GM12878 (cell line): ENCODE measurements at regions not wholly inside any gene's neighbourhood (a gene's known extent, or its start where the extent isn't known, plus 50 kb on each side); places are given as distances from the start of the nearest gene placed in this dataset.

Experiments
- ATAC-seq: fragments of 200-7000 bp; cut with Tn5 transposase; 3 replicates; pipeline ENCODE4 v1.9.1; 2020; ENCODE audit warnings: mild to moderate bottlenecking, moderate library complexity
- BruUV-seq: library from RNA; stranded (reverse); fragments of 400-500 nt; replicated peaks from 2 replicates; lab custom pipeline; 2021; lab: Mats Ljungman, UMichigan
- CTCF ChIA-PET: fragments of 300-600 bp; sonication (Branson Sonifier 250); formaldehyde crosslinking; extraction: SDS; loops from one replicate; lab custom pipeline; 2021; ENCODE audit warnings: inconsistent platforms; lab: Yijun Ruan, JAX
- POLR2A ChIA-PET: fragments of 350-600 bp; formaldehyde crosslinking; extraction: SDS; loops from one replicate; lab custom pipeline; 2021; ENCODE audit warnings: inconsistent platforms; lab: Charles Lee
- RAD21 ChIA-PET: fragments of 300-600 bp; sonication (Branson Sonifier 250); formaldehyde crosslinking; loops from one replicate; lab custom pipeline; 2023; ENCODE audit warnings: antibody characterized with exemption; ENCODE audit not compliant: unreplicated experiment; lab: Charles Lee
- SMC1A ChIA-PET: fragments of 300-600 bp; sonication (Branson Sonifier 250); formaldehyde crosslinking; loops from one replicate; lab custom pipeline; 2023; ENCODE audit not compliant: unreplicated experiment, uncharacterized antibody; lab: Charles Lee
- DNase-seq: peaks from one replicate; pipeline ENCODE4 v3.0.0-alpha.2; 2011; ENCODE audit warnings: low read depth, low spot score
- FAIRE-seq: peaks from 3 replicates; lab custom pipeline; 2011; peaks lifted over from hg19 to GRCh38; lab: Jason Lieb, UNC
- H2AFZ ChIP-seq: 2 replicates; pipeline ENCODE4 v1.6.0; 2011; ENCODE audit warnings: low read depth, low read length, control low read depth; ENCODE audit not compliant: control insufficient read depth
- H3K27ac ChIP-seq: 2 replicates; pipeline ENCODE4 v1.5.1; 2011; ENCODE audit warnings: control low read depth; ENCODE audit not compliant: control insufficient read depth, insufficient read depth
- H3K27me3 ChIP-seq, 2 experiments: replicated peaks in 1 of 2; 2 replicates each; pipeline versions ENCODE4 v1.6.0 to v1.6.1; 2011; ENCODE audit warnings: low read length in 1 of 2; ENCODE audit not compliant: control insufficient read depth in 2 of 2, insufficient read depth in 2 of 2
- H3K36me3 ChIP-seq, 2 experiments: 2 replicates each; pipeline ENCODE4 v1.5.1; 2011; ENCODE audit warnings: low read length in 1 of 2; ENCODE audit not compliant: control insufficient read depth in 2 of 2, insufficient read depth in 2 of 2
- H3K4me1 ChIP-seq: 2 replicates; pipeline ENCODE4 v1.6.1; 2011; ENCODE audit warnings: mild to moderate bottlenecking, low read length, moderate library complexity, mixed read lengths; ENCODE audit not compliant: control insufficient read depth, insufficient read depth
- H3K4me2 ChIP-seq: 2 replicates; pipeline ENCODE4 v1.6.0; 2011; ENCODE audit warnings: control low read depth; ENCODE audit not compliant: control insufficient read depth, insufficient read depth
- H3K4me3 ChIP-seq: fragments of 200-600 bp; sonication (generic); 2 replicates; pipeline ENCODE4 v1.5.1; 2016
- H3K79me2 ChIP-seq: 2 replicates; pipeline ENCODE4 v1.6.0; 2011; ENCODE audit warnings: low read length; ENCODE audit not compliant: control insufficient read depth, insufficient read depth
- H3K9ac ChIP-seq: 2 replicates; pipeline ENCODE4 v1.8.0; 2011; ENCODE audit warnings: low read length, control low read depth, mixed read lengths; ENCODE audit not compliant: control insufficient read depth, insufficient read depth
- H3K9me3 ChIP-seq: replicated peaks from 3 replicates; pipeline ENCODE4 v1.5.1; 2011; ENCODE audit warnings: mild to moderate bottlenecking, low read length; ENCODE audit not compliant: control insufficient read depth, insufficient read depth
- H4K20me1 ChIP-seq: 2 replicates; pipeline ENCODE4 v1.6.0; 2011; ENCODE audit not compliant: control insufficient read depth, insufficient read depth
- BCLAF1 ChIP-seq: fragments of 450-650 bp; IDR thresholded peaks from 2 replicates; pipeline ENCODE4 v1.6.1; 2017; ENCODE audit warnings: antibody characterized with exemption, mild to moderate bottlenecking, moderate library complexity
- CHD4 ChIP-seq: fragments of 200-600 bp; sonication (generic); IDR thresholded peaks from 2 replicates; pipeline ENCODE4 v1.6.1; 2016; ENCODE audit warnings: mild to moderate bottlenecking
- FOXM1 ChIP-seq: IDR thresholded peaks from 2 replicates; pipeline ENCODE4 v1.6.1; 2012; ENCODE audit warnings: low read depth, mild to moderate bottlenecking, inconsistent platforms, low read length, moderate library complexity
- IRF4 ChIP-seq: IDR thresholded peaks from 2 replicates; pipeline ENCODE4 v1.6.1; 2011; ENCODE audit warnings: low read depth, low read length
- IRF5 ChIP-seq: fragments of 450-650 bp; IDR thresholded peaks from 2 replicates; pipeline ENCODE4 v1.6.1; 2017; ENCODE audit warnings: borderline replicate concordance
- KLF5 ChIP-seq: fragments of 450-650 bp; IDR thresholded peaks from 2 replicates; pipeline ENCODE4 v1.6.1; 2014; ENCODE audit warnings: mild to moderate bottlenecking; ENCODE audit not compliant: partially characterized antibody
- NFIC ChIP-seq: IDR thresholded peaks from 2 replicates; pipeline ENCODE4 v1.6.1; 2012; ENCODE audit warnings: low read depth, mild to moderate bottlenecking, inconsistent platforms, low read length, moderate library complexity
- PAX8 ChIP-seq: fragments of 450-650 bp; IDR thresholded peaks from 2 replicates; pipeline ENCODE4 v1.6.1; 2017; ENCODE audit warnings: mild to moderate bottlenecking, moderate library complexity
- PML ChIP-seq: IDR thresholded peaks from 2 replicates; pipeline ENCODE4 v1.6.1; 2012; ENCODE audit warnings: low read length, inconsistent platforms
- POU2F2 ChIP-seq: IDR thresholded peaks from 3 replicates; pipeline ENCODE4 v1.6.1; 2011; ENCODE audit warnings: low read depth, mild to moderate bottlenecking, low read length, borderline replicate concordance
- SMC3 ChIP-seq: IDR thresholded peaks from 2 replicates; pipeline ENCODE4 v1.6.1; 2011; ENCODE audit warnings: low read length, improper control_type of control experiment, borderline replicate concordance
- SRF ChIP-seq, 2 experiments: IDR thresholded peaks; 2 replicates each; pipeline ENCODE4 v1.6.1; 2011; ENCODE audit warnings: low read depth in 2 of 2, low read length in 2 of 2, mild to moderate bottlenecking in 1 of 2, moderate library complexity in 1 of 2
- TAF1 ChIP-seq: IDR thresholded peaks from 2 replicates; pipeline ENCODE4 v1.6.1; 2011; ENCODE audit warnings: mild to moderate bottlenecking, low read depth, low read length, borderline replicate concordance
- TCF7 ChIP-seq: IDR thresholded peaks from 2 replicates; pipeline ENCODE4 v1.6.1; 2014; ENCODE audit warnings: antibody characterized with exemption, borderline replicate concordance
- ZBED1 ChIP-seq: IDR thresholded peaks from 2 replicates; pipeline ENCODE4 v1.6.1; 2016; ENCODE audit warnings: borderline replicate concordance
- ZZZ3 ChIP-seq: IDR thresholded peaks from 2 replicates; pipeline ENCODE4 v1.6.1; 2011; ENCODE audit warnings: low read depth; ENCODE audit not compliant: control insufficient read depth, insufficient read length
- WGBS: methylation state at CpG from one replicate; pipeline ENCODE4 v1.1.6; 2016; ENCODE audit warnings: low lambda C conversion rate; ENCODE audit not compliant: insufficient replicate concordance, insufficient coverage; ENCODE audit errors: missing lambda C conversion rate; 5-methylcytosine and 5-hydroxymethylcytosine counted together
- in situ Hi-C: fragments of 300-500 bp; cut with MboI; formaldehyde crosslinking; loops from 9 replicates; pipeline ENCODE4 v1.14.3; 2018; ENCODE audit warnings: mixed read lengths
- intact Hi-C: fragments of 100-400 bp; cut with micrococcal nuclease; formaldehyde crosslinking; loops from one replicate; pipeline ENCODE4 v1.14.2; 2022; ENCODE audit not compliant: unreplicated experiment

DNA sequence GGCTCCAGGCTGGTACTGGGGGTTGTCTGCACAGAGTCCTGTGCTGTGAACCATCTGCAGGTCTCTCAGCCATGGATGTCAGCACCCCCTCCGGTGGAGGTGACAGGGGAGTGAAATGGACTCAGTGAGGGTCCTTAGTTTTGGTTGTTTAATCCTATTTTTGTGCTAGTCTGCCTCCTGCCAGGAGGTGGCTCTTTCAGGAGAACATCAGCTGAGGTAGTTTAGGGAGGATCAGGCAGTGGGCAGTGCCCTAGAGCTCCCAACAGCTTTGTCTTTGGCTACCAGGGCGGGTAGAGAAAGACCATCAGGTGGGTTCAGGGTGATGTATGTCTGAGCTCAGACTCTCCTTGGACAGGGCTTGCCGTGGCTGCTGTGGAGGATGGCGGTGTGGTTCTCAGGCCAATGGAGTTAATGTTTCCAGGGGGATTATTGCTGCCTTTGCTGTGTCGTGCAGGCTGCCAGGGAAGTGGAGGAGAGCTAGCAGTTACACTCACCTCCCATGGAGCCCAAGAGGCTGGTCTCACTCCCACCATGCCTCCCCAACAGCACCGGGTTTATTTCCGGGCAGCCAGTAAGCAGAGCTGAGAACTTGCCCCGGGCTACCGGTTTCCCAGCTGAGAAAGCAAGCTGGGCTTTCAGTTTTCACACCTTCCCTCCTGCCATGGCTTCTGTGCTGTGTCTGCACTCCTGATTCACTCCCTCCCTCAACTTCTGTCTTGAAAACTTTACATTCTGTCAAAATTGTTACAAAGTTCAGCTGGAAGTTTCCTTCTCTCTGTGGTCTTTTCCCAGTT, 563.4 kb downstream of the XIRP2 start:
- Histone ChIP-seq H2AFZ (no peak overlapping the region), H3K27me3 (no peaks in the 10 kb centered on the region), H3K4me2 (no peak overlapping the region), H3K9ac (no peak overlapping the region), H3K9me3 (no peaks in the 10 kb centered on the region), H3K27ac (no peak overlapping the region), H3K4me3 (no peak overlapping the region), H3K4me1 (no peaks in the 10 kb centered on the region), H3K36me3 (no peaks in the 10 kb centered on the region), H4K20me1 (no peaks in the 10 kb centered on the region), H3K79me2 (no peaks in the 10 kb centered on the region)
- in situ Hi-C loops, result no loop called here
- ChIA-PET RAD21 (no interaction called here), CTCF (interaction anchor here (1.9 kb wide), 1 partner anchor 11 kb away, joined by 4 read pairs; no protein-coding TSS in a partner anchor), POLR2A (no interaction called here), SMC1A (no interaction called here)
- intact Hi-C loops, result no loop called here
- 26% methylated on average over 9 of the region's 9 CpGs for WGBS
- TF ChIP-seq PML (no peak), KLF5 (no peak), POU2F2 (no peak), NFIC (no peak), CHD4 (no peak), IRF5 (no peak)
- no peak for DNase-seq
- no TSS peak for BruUV-seq
- no peak for FAIRE-seq
- ATAC-seq, result no peak

DNA sequence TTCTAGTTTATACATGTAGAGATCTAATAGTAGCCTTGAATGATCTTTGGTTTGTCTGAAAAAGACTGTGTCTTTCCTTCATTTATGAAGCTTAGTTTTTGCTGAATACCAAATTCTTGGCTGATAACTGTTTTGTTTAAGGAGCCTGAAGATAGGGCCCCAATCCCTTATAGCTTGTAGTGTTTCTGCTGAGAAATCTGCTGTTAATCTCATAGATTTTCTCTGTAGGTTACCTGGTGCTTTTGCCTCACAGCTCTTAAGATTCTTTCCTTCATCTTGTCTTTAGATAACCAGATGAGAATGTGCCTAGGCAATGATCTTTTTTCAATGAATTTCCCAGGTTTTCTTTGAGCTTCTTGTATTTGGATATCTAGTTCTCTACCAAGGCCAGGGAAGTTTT, 562.1 kb downstream of the XIRP2 start:
- no peak overlapping the region for H2AFZ ChIP-seq
- in situ Hi-C loops (no loop called here), intact Hi-C loops (no loop called here)
- no peak overlapping the region for H3K27ac ChIP-seq
- FAIRE-seq, result no peak
- DNase-seq, result no peak
- no peak overlapping the region for H3K4me3 ChIP-seq
- H3K9me3 ChIP-seq, result no peaks in the 10 kb centered on the region
- SMC1A ChIA-PET, result no interaction called here
- ATAC-seq, result no peak
- no peak overlapping the region for H3K9ac ChIP-seq
- POLR2A ChIA-PET, result no interaction called here
- CTCF ChIA-PET, result interaction anchor here (1.9 kb wide), 1 partner anchor 12 kb away, joined by 4 read pairs; no protein-coding TSS in a partner anchor
- H3K36me3 ChIP-seq, result no peaks in the 10 kb centered on the region
- H3K79me2 ChIP-seq, result no peaks in the 10 kb centered on the region
- RAD21 ChIA-PET, result no interaction called here
- no peaks in the 10 kb centered on the region for H4K20me1 ChIP-seq
- no peaks in the 10 kb centered on the region for H3K4me1 ChIP-seq
- H3K4me2 ChIP-seq, result no peak overlapping the region
- no TSS peak for BruUV-seq
- no peaks in the 10 kb centered on the region for H3K27me3 ChIP-seq
- TF ChIP-seq TCF7 (no peak), BCLAF1 (no peak), FOXM1 (no peak), SRF (IDR thresholded peaks at IDR 0.05; ENCODE audit: low read depth in 2 of 2, low read length in 2 of 2) (no peak), PAX8 (no peak), ZZZ3 (no peak), IRF4 (no peak), ZBED1 (no peak), SMC3 (no peak), CHD4 (no peak), TAF1 (no peak)
